Transverse colon (tissue), 4 donors: ENCODE measurements at regions not wholly inside any gene's neighbourhood (a gene's known extent, or its start where the extent isn't known, plus 50 kb on each side); places are given as distances from the start of the nearest gene placed in this dataset.

Experiments used
- DNase-seq: peaks from one replicate; pipeline ENCODE4 v3.0.0-alpha.2; 2019
- H3K27ac ChIP-seq, 4 donors: fragments of 200-600 bp; sonication (generic); 2 replicates each; pipeline ENCODE4 v1.5.1; 2016 to 2018; ENCODE audit warnings: inconsistent platforms in 4 of 4
- H3K27me3 ChIP-seq: fragments of 200-600 bp; sonication (generic); 2 replicates; pipeline ENCODE4 v1.5.1; 2017; ENCODE audit warnings: inconsistent platforms
- H3K36me3 ChIP-seq, 4 donors: fragments of 200-600 bp; sonication (generic); 2 replicates each; pipeline ENCODE4 v1.5.1; 2017 to 2019; ENCODE audit warnings: inconsistent platforms in 4 of 4
- H3K4me1 ChIP-seq, 4 donors: fragments of 200-600 bp; sonication (generic); 2 replicates each; pipeline ENCODE4 v1.5.1; 2017 to 2020; ENCODE audit warnings: inconsistent platforms in 4 of 4
- H3K4me3 ChIP-seq, 4 donors: fragments of 200-600 bp; sonication (generic); 1 replicate in 1 of 4; 2 replicates in 3 of 4; pipeline versions ENCODE4 v1.5.1 to v1.6.1; 2017 to 2019; ENCODE audit warnings: inconsistent platforms in 4 of 4
- H3K9me3 ChIP-seq, 2 donors: fragments of 200-600 bp; sonication (generic); 2 replicates each; pipeline ENCODE4 v1.5.1; 2017 to 2019; ENCODE audit warnings: inconsistent platforms in 2 of 2
- EP300 ChIP-seq: sonication (generic); formaldehyde crosslinking; IDR thresholded peaks from one replicate; pipeline ENCODE4 v1.6.1; 2017; ENCODE audit warnings: antibody characterized with exemption, low read depth
- POLR2A ChIP-seq: fragments of 450-650 bp; IDR thresholded peaks from one replicate; pipeline ENCODE4 v1.6.1; 2016; ENCODE audit warnings: antibody characterized with exemption, mild to moderate bottlenecking, moderate library complexity
- POLR2AphosphoS5 ChIP-seq, 3 donors: sonication (generic); formaldehyde crosslinking; IDR thresholded peaks; one replicate each; pipeline ENCODE4 v1.6.1; 2016; ENCODE audit warnings: antibody characterized with exemption in 3 of 3
- WGBS, 2 donors: methylation state at CpG; one replicate each; pipeline ENCODE4 v1.1.5; 2018; ENCODE audit warnings: low coverage in 1 of 2; 5-methylcytosine and 5-hydroxymethylcytosine counted together
- in situ Hi-C, 4 donors: fragments of 200-750 bp; cut with MboI; loops; one replicate each; pipeline versions ENCODE4 v1.15.0 to v1.15.1; 2017; ENCODE audit warnings: low sequenced_read_pairs in 3 of 4, low pct_ligation_motif_present in 1 of 4, low pct_unique_long_range_greater_than_20kb in 1 of 4
- intact Hi-C: fragments of 100-400 bp; cut with DNase I; formaldehyde crosslinking; loops from one replicate; pipeline ENCODE4 v1.15.1; 2023; ENCODE audit warnings: low total_unique reads
- TF ChIP-seq, protein P1 (sequence below), 5 experiments: fragments of 200-600 bp in 3 of 5; fragments of 450-650 bp in 2 of 5; sonication (generic) in 3 of 5; IDR thresholded peaks; 1 replicate in 2 of 5; 2 replicates in 3 of 5; pipeline ENCODE4 v1.5.1; 2016 to 2017; ENCODE audit warnings: antibody characterized with exemption in 5 of 5, inconsistent platforms in 3 of 5, mild to moderate bottlenecking in 2 of 5, moderate library complexity in 1 of 5

DNA sequence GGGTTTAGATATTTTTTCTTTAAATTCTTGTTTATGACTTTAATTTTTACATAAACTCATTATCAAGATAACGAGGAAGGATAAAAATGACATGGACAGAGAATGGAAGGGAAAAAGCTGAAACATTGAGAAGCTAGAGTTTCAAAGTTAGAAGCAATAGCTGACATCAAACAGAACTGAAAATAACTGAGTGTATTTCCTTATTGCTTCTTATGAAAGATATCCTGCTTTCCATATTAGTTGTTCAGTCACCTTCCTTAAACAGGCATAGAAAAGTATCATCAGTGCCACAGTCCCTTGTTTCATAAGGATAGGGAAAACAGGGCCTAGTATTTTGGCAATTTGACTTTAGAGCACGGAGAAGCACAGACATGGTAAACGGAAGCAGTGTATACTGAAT, 460.5 kb upstream of the GHITM start:
- no peaks in the 10 kb centered on the region for H3K27me3 ChIP-seq
- WGBS, 2 donors = 44 to 57% methylated on average over 3 of the region's 3 CpGs
- no peaks in the 10 kb centered on the region for H3K4me1 ChIP-seq
- intact Hi-C loops (no loop called here), in situ Hi-C loops (no loop called here)
- no peaks in the 10 kb centered on the region for H3K36me3 ChIP-seq
- TF ChIP-seq, protein P1, sequence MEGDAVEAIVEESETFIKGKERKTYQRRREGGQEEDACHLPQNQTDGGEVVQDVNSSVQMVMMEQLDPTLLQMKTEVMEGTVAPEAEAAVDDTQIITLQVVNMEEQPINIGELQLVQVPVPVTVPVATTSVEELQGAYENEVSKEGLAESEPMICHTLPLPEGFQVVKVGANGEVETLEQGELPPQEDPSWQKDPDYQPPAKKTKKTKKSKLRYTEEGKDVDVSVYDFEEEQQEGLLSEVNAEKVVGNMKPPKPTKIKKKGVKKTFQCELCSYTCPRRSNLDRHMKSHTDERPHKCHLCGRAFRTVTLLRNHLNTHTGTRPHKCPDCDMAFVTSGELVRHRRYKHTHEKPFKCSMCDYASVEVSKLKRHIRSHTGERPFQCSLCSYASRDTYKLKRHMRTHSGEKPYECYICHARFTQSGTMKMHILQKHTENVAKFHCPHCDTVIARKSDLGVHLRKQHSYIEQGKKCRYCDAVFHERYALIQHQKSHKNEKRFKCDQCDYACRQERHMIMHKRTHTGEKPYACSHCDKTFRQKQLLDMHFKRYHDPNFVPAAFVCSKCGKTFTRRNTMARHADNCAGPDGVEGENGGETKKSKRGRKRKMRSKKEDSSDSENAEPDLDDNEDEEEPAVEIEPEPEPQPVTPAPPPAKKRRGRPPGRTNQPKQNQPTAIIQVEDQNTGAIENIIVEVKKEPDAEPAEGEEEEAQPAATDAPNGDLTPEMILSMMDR (IDR thresholded peaks at IDR 0.05) = no peak
- TF ChIP-seq POLR2A (no peak), POLR2AphosphoS5 (IDR thresholded peaks at IDR 0.05) (no peak), EP300 (no peak)
- H3K27ac ChIP-seq = no peak overlapping the region
- H3K4me3 ChIP-seq = no peak overlapping the region
- no peak for DNase-seq
- no peaks in the 10 kb centered on the region for H3K9me3 ChIP-seq

DNA sequence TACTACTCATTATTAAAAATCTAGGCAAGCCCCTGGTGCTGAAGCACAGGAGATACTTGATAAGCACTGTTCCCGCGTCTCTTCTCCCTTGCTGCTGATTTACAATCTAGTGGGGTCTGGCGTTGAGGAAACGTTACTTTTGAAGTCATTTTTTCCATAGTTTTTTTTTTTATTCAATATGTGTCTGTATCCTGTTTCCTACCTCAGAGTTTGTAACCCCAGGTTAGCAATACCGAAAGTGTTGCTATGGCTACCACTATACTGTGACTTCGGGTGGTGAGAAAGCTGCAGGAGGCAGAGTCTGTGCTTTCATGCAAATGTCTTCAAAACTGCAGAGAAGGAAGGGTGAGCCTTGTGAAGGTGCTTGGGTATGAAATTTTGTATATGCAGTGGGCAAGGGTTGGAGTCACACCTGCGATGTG, 458.8 kb upstream of the GHITM start:
- Histone ChIP-seq H3K4me1 (no peaks in the 10 kb centered on the region), H3K9me3 (no peaks in the 10 kb centered on the region), H3K36me3 (no peaks in the 10 kb centered on the region), H3K27me3 (no peaks in the 10 kb centered on the region), H3K27ac (no peak overlapping the region), H3K4me3 (no peak overlapping the region)
- in situ Hi-C loops (no loop called here), intact Hi-C loops (no loop called here)
- no peak for TF ChIP-seq POLR2A
- TF ChIP-seq POLR2AphosphoS5 (IDR thresholded peaks at IDR 0.05) = no peak
- TF ChIP-seq, protein P1 (IDR thresholded peaks at IDR 0.05) = no peak
- TF ChIP-seq EP300 = no peak
- 57 to 65% methylated on average over 6 to 7 of the region's 7 CpGs for WGBS, 2 donors
- DNase-seq = no peak

DNA sequence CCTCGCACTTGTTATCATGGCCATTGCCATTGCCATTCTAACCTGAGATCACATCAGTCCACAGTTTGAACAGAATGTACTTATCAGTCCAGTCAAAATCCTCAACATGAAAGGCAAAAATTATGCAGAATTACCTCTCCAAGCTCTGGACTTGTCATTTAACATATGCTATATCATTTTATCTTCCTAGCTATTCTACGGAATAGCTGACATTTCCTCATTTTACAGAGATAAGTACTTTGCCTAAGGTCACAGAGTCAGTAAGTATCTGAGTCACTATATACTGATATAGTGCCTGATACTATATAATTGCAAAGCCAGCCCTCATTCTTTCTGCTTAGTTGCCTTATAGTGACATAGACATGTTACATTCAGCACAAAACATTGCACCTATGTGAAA, 456.9 kb upstream of the GHITM start:
- intact Hi-C loops (no loop called here), in situ Hi-C loops (no loop called here)
- no peak overlapping the region for H3K4me3 ChIP-seq
- WGBS, 2 donors = 86 to 100% methylated on average over 2 of the region's 2 CpGs
- DNase-seq = no peak
- no peaks in the 10 kb centered on the region for H3K9me3 ChIP-seq
- no peaks in the 10 kb centered on the region for H3K27me3 ChIP-seq
- no peak overlapping the region for H3K27ac ChIP-seq
- no peaks in the 10 kb centered on the region for H3K4me1 ChIP-seq
- no peak for TF ChIP-seq POLR2AphosphoS5 (IDR thresholded peaks at IDR 0.05)
- no peak for TF ChIP-seq EP300
- no peak for TF ChIP-seq POLR2A
- TF ChIP-seq, protein P1 (IDR thresholded peaks at IDR 0.05) = no peak
- no peaks in the 10 kb centered on the region for H3K36me3 ChIP-seq

DNA sequence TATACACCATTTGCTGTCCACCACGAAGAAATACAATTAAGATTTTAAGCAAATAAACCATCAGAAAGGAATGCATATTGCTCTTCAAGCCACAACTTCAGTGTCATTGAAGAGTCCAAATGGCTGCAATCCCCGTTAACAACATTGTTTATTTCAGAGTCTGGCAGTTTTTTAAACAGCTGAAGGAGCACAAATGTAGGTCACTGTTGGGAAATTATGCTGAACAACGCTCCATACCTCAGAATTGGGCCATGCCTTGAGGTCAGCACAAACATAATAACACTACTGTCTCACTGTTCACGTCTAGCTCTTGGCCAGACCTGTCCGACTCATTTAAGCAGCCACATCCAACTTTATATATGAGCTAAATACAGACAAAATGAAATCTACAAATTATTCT, 453.9 kb upstream of the GHITM start:
- Histone ChIP-seq H3K27me3 (no peaks in the 10 kb centered on the region), H3K36me3 (no peaks in the 10 kb centered on the region), H3K9me3 (no peaks in the 10 kb centered on the region), H3K27ac (no peak overlapping the region), H3K4me1 (no peaks in the 10 kb centered on the region), H3K4me3 (no peak overlapping the region)
- no peak for TF ChIP-seq POLR2A
- peak in 1 of 3 donors; percentile 26 for TF ChIP-seq POLR2AphosphoS5 (IDR thresholded peaks at IDR 0.05)
- DNase-seq = no peak
- in situ Hi-C loops (no loop called here), intact Hi-C loops (no loop called here)
- 36 to 73% methylated on average over 3 to 5 of the region's 5 CpGs for WGBS, 2 donors

DNA sequence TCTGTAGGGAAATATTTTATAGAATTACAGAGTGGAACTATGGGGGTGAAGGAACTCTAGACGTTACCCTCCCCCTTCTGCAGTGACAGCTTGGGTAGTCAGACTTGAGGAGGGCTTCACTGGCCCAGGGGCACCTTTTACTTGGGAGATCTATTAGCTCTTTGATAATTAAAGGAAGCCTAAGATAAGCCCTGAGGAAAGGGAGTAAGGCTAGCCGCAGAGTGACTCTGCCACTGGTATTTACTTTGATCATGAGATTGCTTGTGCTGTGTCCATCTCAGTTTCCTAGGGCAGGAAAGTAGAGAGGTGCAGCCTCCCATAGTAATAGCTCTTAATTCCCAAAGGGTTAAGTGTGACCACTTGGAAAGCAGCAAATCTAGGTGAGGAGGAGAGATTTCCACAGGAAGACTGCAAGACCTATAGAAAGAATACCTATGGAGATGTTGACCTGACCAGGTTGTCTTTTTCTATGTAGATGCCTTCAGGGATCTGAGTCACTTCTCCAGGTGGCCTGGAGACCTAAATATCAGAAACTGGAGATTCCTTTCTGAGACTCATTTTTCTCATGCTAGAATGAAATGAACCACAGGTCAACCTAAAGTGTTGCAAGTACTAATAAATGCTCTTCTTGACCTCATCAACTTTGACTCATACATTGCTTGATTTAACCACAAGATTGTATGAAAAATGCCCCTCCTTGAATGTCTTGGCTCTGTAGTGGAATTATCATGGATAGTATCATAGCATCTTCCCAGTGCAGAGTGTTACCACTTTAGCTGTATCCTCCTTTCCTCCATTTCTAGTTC, 447.3 kb upstream of the GHITM start:
- Histone ChIP-seq H3K4me3 (no peak overlapping the region), H3K27ac (no peak overlapping the region), H3K4me1 (no peaks in the 10 kb centered on the region), H3K36me3 (no peaks in the 10 kb centered on the region), H3K27me3 (no peaks in the 10 kb centered on the region), H3K9me3 (no peaks in the 10 kb centered on the region)
- intact Hi-C loops (no loop called here), in situ Hi-C loops (no loop called here)
- TF ChIP-seq POLR2AphosphoS5 (IDR thresholded peaks at IDR 0.05) = no peak
- no peak for TF ChIP-seq POLR2A
- no peak for TF ChIP-seq EP300
- TF ChIP-seq, protein P1 (IDR thresholded peaks at IDR 0.05) = no peak
- no peak for DNase-seq
- 59 to 75% methylated on average over 2 of the region's 2 CpGs for WGBS, 2 donors
